Ovary (tissue), 3 donors: ENCODE measurements at regions not wholly inside any gene's neighbourhood (a gene's known extent, or its start where the extent isn't known, plus 50 kb on each side); places are given as distances from the start of the nearest gene placed in this dataset.

Experiments used
- EP300 ChIP-seq: sonication (generic); formaldehyde crosslinking; IDR thresholded peaks from one replicate; pipeline ENCODE4 v1.6.1; 2017; ENCODE audit warnings: antibody characterized with exemption
- TF ChIP-seq, protein P1 (sequence below), 3 donors: fragments of 450-650 bp in 2 of 3; fragments of 200-600 bp in 1 of 3; IDR thresholded peaks; one replicate each; pipeline versions ENCODE4 v1.5.1 to v1.8.0; 2016 to 2022; ENCODE audit warnings: antibody characterized with exemption in 3 of 3, mild to moderate bottlenecking in 1 of 3
- donor health status: DM: no; HTN: no; CAD: no.

DNA sequence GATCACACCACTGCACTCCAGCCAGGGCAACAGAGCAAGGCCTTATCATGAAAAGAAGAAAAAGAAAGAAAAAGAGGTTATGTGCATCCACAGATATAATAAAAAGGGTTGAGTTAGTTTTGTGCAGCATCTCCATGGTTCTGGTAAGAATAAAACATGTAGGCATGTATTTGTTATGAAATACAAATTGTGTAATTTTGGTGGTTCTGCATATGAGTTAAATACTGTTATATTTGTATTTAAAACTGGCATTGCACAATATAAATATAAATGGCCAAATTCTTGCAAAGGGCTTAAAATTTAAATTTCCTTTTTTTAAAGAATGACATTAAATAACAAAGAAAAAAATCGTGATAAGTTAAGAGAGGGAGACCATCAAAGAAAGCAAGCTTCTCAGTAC lies 159.1 kb upstream of the PREP start:
- TF ChIP-seq, protein P1, sequence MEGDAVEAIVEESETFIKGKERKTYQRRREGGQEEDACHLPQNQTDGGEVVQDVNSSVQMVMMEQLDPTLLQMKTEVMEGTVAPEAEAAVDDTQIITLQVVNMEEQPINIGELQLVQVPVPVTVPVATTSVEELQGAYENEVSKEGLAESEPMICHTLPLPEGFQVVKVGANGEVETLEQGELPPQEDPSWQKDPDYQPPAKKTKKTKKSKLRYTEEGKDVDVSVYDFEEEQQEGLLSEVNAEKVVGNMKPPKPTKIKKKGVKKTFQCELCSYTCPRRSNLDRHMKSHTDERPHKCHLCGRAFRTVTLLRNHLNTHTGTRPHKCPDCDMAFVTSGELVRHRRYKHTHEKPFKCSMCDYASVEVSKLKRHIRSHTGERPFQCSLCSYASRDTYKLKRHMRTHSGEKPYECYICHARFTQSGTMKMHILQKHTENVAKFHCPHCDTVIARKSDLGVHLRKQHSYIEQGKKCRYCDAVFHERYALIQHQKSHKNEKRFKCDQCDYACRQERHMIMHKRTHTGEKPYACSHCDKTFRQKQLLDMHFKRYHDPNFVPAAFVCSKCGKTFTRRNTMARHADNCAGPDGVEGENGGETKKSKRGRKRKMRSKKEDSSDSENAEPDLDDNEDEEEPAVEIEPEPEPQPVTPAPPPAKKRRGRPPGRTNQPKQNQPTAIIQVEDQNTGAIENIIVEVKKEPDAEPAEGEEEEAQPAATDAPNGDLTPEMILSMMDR (IDR thresholded peaks at IDR 0.05) = no peak
- no peak for TF ChIP-seq EP300
